ENCODE measurements at regions not wholly inside any gene's neighbourhood (a gene's known extent, or its start where the extent isn't known, plus 50 kb on each side); places are given as distances from the start of the nearest gene placed in this dataset.

GRCh38 chr1:37153116-37154100 lies 119.1 kb upstream of the GRIK3 start:
- DNase-seq (ENCODE audit: extremely low spot score), result no peak
- TF ChIP-seq CTCF (IDR thresholded peaks at IDR 0.05; ENCODE audit: control extremely low read depth, extremely low read depth, low read depth, missing control alignments), result no peak
- ChIA-PET CTCF (interaction anchor here (1.5 kb wide), 1 partner anchor 637 kb away, joined by 3 read pairs; no protein-coding TSS in a partner anchor), POLR2A (no interaction called here)

GRCh38 chr1:37156646-37157045 lies 122.3 kb upstream of the GRIK3 start:
- POLR2A ChIA-PET, result no interaction called here
- TF ChIP-seq CTCF (IDR thresholded peaks at IDR 0.05; ENCODE audit: control extremely low read depth, extremely low read depth, low read depth, missing control alignments), result no peak
- CTCF ChIA-PET, result interaction anchor here (1.2 kb wide), 1 partner anchor 68 kb away, joined by 3 read pairs; no protein-coding TSS in a partner anchor
- DNase-seq (ENCODE audit: extremely low spot score), result no peak

GRCh38 chr1:37157634-37158033 lies 123.3 kb upstream of the GRIK3 start:
- ChIA-PET POLR2A (no interaction called here), CTCF (interaction anchor here (1.2 kb wide), 2 partner anchors 13 to 69 kb away, joined by 3 read pairs; no protein-coding TSS in a partner anchor)
- TF ChIP-seq CTCF (IDR thresholded peaks at IDR 0.05; ENCODE audit: control extremely low read depth, extremely low read depth, low read depth, missing control alignments), result no peak
- DNase-seq (ENCODE audit: extremely low spot score), result no peak

DNA sequence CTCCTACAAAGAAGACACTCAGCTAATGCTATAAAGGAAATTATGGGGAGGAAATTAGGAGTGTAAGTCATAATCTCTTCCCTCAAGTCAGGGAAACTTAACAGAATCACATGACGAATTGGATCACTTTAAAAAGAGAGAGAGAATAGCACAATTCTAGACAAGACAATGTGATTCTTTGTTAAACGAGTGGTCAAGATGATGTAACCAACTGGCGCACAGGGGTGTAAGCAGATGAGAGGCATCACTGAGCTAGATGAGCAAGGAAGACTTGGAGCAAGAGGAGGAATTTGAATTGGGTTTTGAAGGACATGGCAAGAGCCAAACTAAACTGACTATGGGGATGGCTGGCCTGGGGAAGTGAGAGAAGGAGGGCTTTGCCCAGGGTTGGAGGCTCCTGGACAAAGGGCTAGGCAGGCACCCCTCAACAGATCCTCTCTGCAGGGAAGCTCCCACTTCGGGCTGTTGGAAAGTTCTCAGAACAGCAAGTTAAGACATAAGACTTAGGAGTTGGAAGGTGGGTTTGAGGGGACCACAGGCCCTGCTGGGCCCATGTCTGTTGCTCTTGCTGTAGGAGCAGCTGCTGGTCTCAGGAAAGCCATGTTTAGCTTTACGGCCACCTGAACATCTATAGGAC lies 123.9 kb upstream of the GRIK3 start:
- ChIA-PET CTCF (interaction anchor here (1.2 kb wide), 1 partner anchor 14 kb away, joined by 3 read pairs; no protein-coding TSS in a partner anchor), POLR2A (no interaction called here)
- TF ChIP-seq CTCF (IDR thresholded peaks at IDR 0.05; ENCODE audit: control extremely low read depth, extremely low read depth, low read depth, missing control alignments), result no peak
- DNase-seq (ENCODE audit: extremely low spot score), result no peak

GRCh38 chr1:37159102-37159501 lies 124.8 kb upstream of the GRIK3 start:
- no peak for TF ChIP-seq CTCF (IDR thresholded peaks at IDR 0.05; ENCODE audit: control extremely low read depth, extremely low read depth, low read depth, missing control alignments)
- ChIA-PET POLR2A (no interaction called here), CTCF (no interaction called here)
- DNase-seq (ENCODE audit: extremely low spot score), result no peak

GRCh38 chr1:37161171-37161570 lies 126.9 kb upstream of the GRIK3 start:
- POLR2A ChIA-PET, result no interaction called here
- no peak for TF ChIP-seq CTCF (IDR thresholded peaks at IDR 0.05; ENCODE audit: control extremely low read depth, extremely low read depth, low read depth, missing control alignments)
- CTCF ChIA-PET, result no interaction called here
- DNase-seq (ENCODE audit: extremely low spot score), result no peak
